SU-DHL-6 (cell line): ENCODE measurements at regions not wholly inside any gene's neighbourhood (a gene's known extent, or its start where the extent isn't known, plus 50 kb on each side); places are given as distances from the start of the nearest gene placed in this dataset.

Experiments
- H2AFZ ChIP-seq: fragments of 200-600 bp; sonication (generic); 2 replicates; pipeline ENCODE4 v1.6.1; 2014; ENCODE audit warnings: low read depth, mild to moderate bottlenecking, moderate library complexity, mixed read lengths, antibody characterized with exemption, low read length; ENCODE audit not compliant: severe bottlenecking
- H3F3A ChIP-seq: fragments of 200-600 bp; shearing (Covaris generic); 2 replicates; pipeline ENCODE4 v1.6.0; 2016; ENCODE audit warnings: antibody characterized with exemption, mild to moderate bottlenecking; ENCODE audit not compliant: insufficient read depth
- H3K27ac ChIP-seq: fragments of 200-600 bp; sonication (generic); 2 replicates; pipeline ENCODE4 v1.5.1; 2016; ENCODE audit warnings: low read depth, mild to moderate bottlenecking, low read length, moderate library complexity, mixed read lengths
- H3K27me3 ChIP-seq: fragments of 200-600 bp; sonication (generic), shearing (Covaris generic); 2 replicates; pipeline ENCODE4 v1.6.0; 2014; ENCODE audit warnings: mild to moderate bottlenecking, low read length
- H3K36me3 ChIP-seq: fragments of 200-600 bp; sonication (generic); 2 replicates; pipeline ENCODE4 v1.6.1; 2014; ENCODE audit warnings: mild to moderate bottlenecking, low read length, mixed read lengths
- H3K4me2 ChIP-seq: fragments of 300-600, 200-600 bp; shearing (Covaris generic), sonication (generic); 2 replicates; pipeline ENCODE4 v1.6.0; 2014; ENCODE audit warnings: low read length, low read depth, mild to moderate bottlenecking; ENCODE audit not compliant: poor library complexity, severe bottlenecking
- H3K4me3 ChIP-seq: fragments of 200-600 bp; sonication (generic); 2 replicates; pipeline ENCODE4 v1.5.1; 2014; ENCODE audit warnings: antibody characterized with exemption, low read length, mild to moderate bottlenecking, mixed read lengths; ENCODE audit not compliant: insufficient read depth, poor library complexity, severe bottlenecking
- H3K79me2 ChIP-seq: fragments of 200-600 bp; sonication (generic); 2 replicates; pipeline ENCODE4 v1.6.1; 2014; ENCODE audit warnings: mild to moderate bottlenecking, low read length, moderate library complexity; ENCODE audit not compliant: insufficient read depth
- H3K9ac ChIP-seq: fragments of 200-600 bp; sonication (generic); 2 replicates; pipeline ENCODE4 v1.7.0; 2014; ENCODE audit warnings: mild to moderate bottlenecking, low read length
- H3K9me2 ChIP-seq: fragments of 200-600 bp; sonication (generic); replicated peaks from 2 replicates; pipeline ENCODE4 v1.6.1; 2014; ENCODE audit warnings: low read length; ENCODE audit not compliant: insufficient read depth
- H3K9me3 ChIP-seq: fragments of 200-600 bp; sonication (generic); 2 replicates; pipeline ENCODE4 v1.6.1; 2014; ENCODE audit warnings: low read length, mixed read lengths; ENCODE audit not compliant: insufficient read depth
- H4K20me1 ChIP-seq: fragments of 200-600 bp; sonication (generic); 2 replicates; pipeline ENCODE4 v1.6.1; 2014; ENCODE audit warnings: low read depth, mild to moderate bottlenecking, antibody characterized with exemption, low read length, moderate library complexity, mixed read lengths
- EZH2phosphoT487 ChIP-seq: fragments of 200-600 bp; sonication (generic), shearing (Covaris generic); conservative IDR thresholded peaks from 2 replicates; pipeline ENCODE4 v1.6.1; 2018; ENCODE audit warnings: mild to moderate bottlenecking, antibody characterized with exemption, low read length, moderate library complexity, mixed read lengths
- TF ChIP-seq, protein P1 (sequence below): fragments of 200-600 bp; sonication (generic); IDR thresholded peaks from one replicate; pipeline ENCODE4 v1.5.1; 2017; ENCODE audit warnings: antibody characterized with exemption, mild to moderate bottlenecking, low read length, moderate library complexity; ENCODE audit not compliant: insufficient read depth, poor library complexity, severe bottlenecking

DNA sequence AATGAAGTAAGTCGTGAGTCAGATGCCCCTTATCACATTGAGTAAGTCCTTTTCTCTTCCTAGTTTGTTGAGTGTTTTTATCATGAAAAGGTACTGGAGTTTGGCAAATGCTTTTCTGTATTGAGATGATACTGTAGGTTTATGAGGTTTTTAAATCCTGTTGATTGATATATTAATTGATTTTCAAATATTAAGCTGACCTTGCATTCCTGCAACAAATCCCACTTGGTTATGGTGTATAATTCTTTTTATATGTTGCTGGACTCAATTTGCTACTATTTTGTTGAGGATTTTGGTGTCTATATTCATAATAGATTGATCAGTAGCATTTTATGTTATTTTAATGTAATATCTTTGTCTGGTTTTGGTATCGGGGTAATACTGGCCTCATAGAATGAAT is 81.0 kb upstream of the BNC2 start:
- Histone ChIP-seq H3K4me3 (no peak overlapping the region), H3K4me2 (no peak overlapping the region), H2AFZ (no peak overlapping the region), H3K27me3 (no peaks in the 10 kb centered on the region), H3K36me3 (no peaks in the 10 kb centered on the region), H3K27ac (no peak overlapping the region), H3K79me2 (no peaks in the 10 kb centered on the region), H3K9ac (no peak overlapping the region), H4K20me1 (no peaks in the 10 kb centered on the region), H3F3A (no peaks in the 10 kb centered on the region), H3K9me3 (no peaks in the 10 kb centered on the region), H3K9me2 (no peaks in the 10 kb centered on the region)
- TF ChIP-seq, protein P1, sequence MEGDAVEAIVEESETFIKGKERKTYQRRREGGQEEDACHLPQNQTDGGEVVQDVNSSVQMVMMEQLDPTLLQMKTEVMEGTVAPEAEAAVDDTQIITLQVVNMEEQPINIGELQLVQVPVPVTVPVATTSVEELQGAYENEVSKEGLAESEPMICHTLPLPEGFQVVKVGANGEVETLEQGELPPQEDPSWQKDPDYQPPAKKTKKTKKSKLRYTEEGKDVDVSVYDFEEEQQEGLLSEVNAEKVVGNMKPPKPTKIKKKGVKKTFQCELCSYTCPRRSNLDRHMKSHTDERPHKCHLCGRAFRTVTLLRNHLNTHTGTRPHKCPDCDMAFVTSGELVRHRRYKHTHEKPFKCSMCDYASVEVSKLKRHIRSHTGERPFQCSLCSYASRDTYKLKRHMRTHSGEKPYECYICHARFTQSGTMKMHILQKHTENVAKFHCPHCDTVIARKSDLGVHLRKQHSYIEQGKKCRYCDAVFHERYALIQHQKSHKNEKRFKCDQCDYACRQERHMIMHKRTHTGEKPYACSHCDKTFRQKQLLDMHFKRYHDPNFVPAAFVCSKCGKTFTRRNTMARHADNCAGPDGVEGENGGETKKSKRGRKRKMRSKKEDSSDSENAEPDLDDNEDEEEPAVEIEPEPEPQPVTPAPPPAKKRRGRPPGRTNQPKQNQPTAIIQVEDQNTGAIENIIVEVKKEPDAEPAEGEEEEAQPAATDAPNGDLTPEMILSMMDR: no peak
- TF ChIP-seq EZH2phosphoT487: no peak

DNA sequence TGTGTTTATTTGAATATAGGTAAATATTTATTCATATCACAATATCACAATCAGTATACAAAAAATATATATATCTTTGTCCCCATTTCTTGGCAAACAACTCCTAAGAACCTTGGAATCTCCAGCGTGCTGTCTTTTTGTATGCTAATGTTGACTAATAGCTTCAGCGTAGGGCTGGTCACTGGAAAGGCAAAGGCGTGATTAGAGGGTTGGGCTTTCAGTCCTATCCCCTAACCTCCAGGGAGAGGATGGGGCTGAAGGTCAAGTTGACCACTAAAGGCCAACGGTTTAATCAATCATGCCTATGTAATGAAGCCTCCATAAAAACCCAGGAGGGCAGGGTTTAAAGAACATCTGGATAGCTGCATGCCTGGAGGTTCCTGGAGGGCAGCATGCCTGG is 79.6 kb upstream of the BNC2 start:
- Histone ChIP-seq H3K9me3 (no peaks in the 10 kb centered on the region), H3K27me3 (no peaks in the 10 kb centered on the region), H3K9me2 (no peaks in the 10 kb centered on the region), H3K9ac (no peak overlapping the region), H3K36me3 (no peaks in the 10 kb centered on the region), H3F3A (no peaks in the 10 kb centered on the region), H2AFZ (no peak overlapping the region), H3K79me2 (no peaks in the 10 kb centered on the region), H4K20me1 (no peaks in the 10 kb centered on the region), H3K4me2 (no peak overlapping the region), H3K4me3 (no peak overlapping the region), H3K27ac (no peak overlapping the region)
- TF ChIP-seq EZH2phosphoT487: no peak
- TF ChIP-seq, protein P1: no peak

DNA sequence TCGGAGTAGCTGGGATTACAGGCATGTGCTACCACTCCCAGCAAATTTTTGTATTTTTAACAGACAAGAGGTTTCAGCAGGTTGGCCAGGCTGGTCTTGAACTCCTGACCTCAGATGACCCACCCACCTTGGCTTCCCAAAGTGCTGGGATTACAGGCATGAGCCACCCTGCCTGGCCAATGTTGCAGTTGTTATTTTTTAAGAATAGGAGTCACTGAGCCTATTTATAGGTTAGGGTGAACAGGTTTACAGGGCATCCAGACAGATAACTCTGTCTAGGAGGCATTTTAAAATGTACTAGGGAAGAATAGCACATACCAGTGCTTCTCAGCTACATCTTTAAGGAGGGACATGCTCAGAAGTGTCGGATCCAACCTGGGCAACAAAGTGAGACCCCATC is 60.1 kb upstream of the BNC2 start:
- Histone ChIP-seq H3K27ac (no peak overlapping the region), H3K36me3 (no peaks in the 10 kb centered on the region), H3K9ac (no peak overlapping the region), H3K4me2 (no peak overlapping the region), H3F3A (no peaks in the 10 kb centered on the region), H3K9me2 (no peaks in the 10 kb centered on the region), H3K79me2 (no peaks in the 10 kb centered on the region), H3K4me3 (no peak overlapping the region), H4K20me1 (no peaks in the 10 kb centered on the region), H3K27me3 (peaks cover 4% of the 10 kb centered on the region; the same call in 1 of the 2 replicates), H3K9me3 (no peaks in the 10 kb centered on the region), H2AFZ (no peak overlapping the region)
- TF ChIP-seq, protein P1: no peak
- no peak for TF ChIP-seq EZH2phosphoT487
